Esophagus squamous epithelium (tissue), 5 donors: ENCODE measurements at regions not wholly inside any gene's neighbourhood (a gene's known extent, or its start where the extent isn't known, plus 50 kb on each side); places are given as distances from the start of the nearest gene placed in this dataset.

Source experiments
- DNase-seq: peaks from one replicate; lab custom pipeline; 2025; lab: John Stamatoyannopoulos, UW
- H3K27ac ChIP-seq, 4 donors: fragments of 200-600 bp; sonication (generic); one replicate each; pipeline ENCODE4 v1.5.1; 2016 to 2019; ENCODE audit warnings: mild to moderate bottlenecking in 1 of 4
- H3K27me3 ChIP-seq, 4 donors: fragments of 200-600 bp; sonication (generic); 1 replicate in 3 of 4; 2 replicates in 1 of 4; pipeline versions ENCODE4 v1.5.1 to v1.6.0; 2017 to 2021; ENCODE audit warnings: antibody characterized with exemption in 1 of 4
- H3K36me3 ChIP-seq, 3 donors: fragments of 200-600 bp; sonication (generic); one replicate each; pipeline ENCODE4 v1.5.1; 2016 to 2019
- H3K4me1 ChIP-seq, 3 donors: fragments of 200-600 bp; sonication (generic); one replicate each; pipeline ENCODE4 v1.5.1; 2017 to 2019
- H3K4me3 ChIP-seq, 4 donors: fragments of 200-600 bp; sonication (generic); 1 replicate in 3 of 4; 2 replicates in 1 of 4; pipeline ENCODE4 v1.5.1; 2016 to 2019; ENCODE audit warnings: mild to moderate bottlenecking in 2 of 4, moderate library complexity in 1 of 4
- H3K9me3 ChIP-seq, 3 donors: fragments of 200-600 bp; sonication (generic); one replicate each; pipeline ENCODE4 v1.5.1; 2016 to 2019
- POLR2A ChIP-seq, 4 donors: fragments of 450-650 bp; IDR thresholded peaks; one replicate each; pipeline ENCODE4 v1.6.1; 2017; ENCODE audit warnings: antibody characterized with exemption in 4 of 4, mild to moderate bottlenecking in 4 of 4, moderate library complexity in 3 of 4
- WGBS, 2 donors: methylation state at CpG; one replicate each; pipeline ENCODE4 v1.1.5; 2018; 5-methylcytosine and 5-hydroxymethylcytosine counted together
- intact Hi-C: fragments of 100-400 bp; cut with DNase I; formaldehyde crosslinking; loops from one replicate; pipeline ENCODE4 v1.15.0; 2022
- TF ChIP-seq, protein P1 (sequence below), 6 experiments: fragments of 450-650 bp in 4 of 6; fragments of 200-600 bp in 2 of 6; sonication (generic) in 2 of 6; IDR thresholded peaks; one replicate each; pipeline ENCODE4 v1.5.1; 2016 to 2019; ENCODE audit warnings: antibody characterized with exemption in 6 of 6, mild to moderate bottlenecking in 4 of 6, moderate library complexity in 4 of 6
- donor health status: DM: yes; HTN: yes; CAD: no.

- H3K36me3 ChIP-seq = no peaks in the 10 kb centered on the region
- TF ChIP-seq, protein P1, sequence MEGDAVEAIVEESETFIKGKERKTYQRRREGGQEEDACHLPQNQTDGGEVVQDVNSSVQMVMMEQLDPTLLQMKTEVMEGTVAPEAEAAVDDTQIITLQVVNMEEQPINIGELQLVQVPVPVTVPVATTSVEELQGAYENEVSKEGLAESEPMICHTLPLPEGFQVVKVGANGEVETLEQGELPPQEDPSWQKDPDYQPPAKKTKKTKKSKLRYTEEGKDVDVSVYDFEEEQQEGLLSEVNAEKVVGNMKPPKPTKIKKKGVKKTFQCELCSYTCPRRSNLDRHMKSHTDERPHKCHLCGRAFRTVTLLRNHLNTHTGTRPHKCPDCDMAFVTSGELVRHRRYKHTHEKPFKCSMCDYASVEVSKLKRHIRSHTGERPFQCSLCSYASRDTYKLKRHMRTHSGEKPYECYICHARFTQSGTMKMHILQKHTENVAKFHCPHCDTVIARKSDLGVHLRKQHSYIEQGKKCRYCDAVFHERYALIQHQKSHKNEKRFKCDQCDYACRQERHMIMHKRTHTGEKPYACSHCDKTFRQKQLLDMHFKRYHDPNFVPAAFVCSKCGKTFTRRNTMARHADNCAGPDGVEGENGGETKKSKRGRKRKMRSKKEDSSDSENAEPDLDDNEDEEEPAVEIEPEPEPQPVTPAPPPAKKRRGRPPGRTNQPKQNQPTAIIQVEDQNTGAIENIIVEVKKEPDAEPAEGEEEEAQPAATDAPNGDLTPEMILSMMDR (IDR thresholded peaks at IDR 0.05) = no peak
- no peak for TF ChIP-seq POLR2A (IDR thresholded peaks at IDR 0.05)
These were observed 235.0 kb upstream of the HNMT start for GRCh38 chr2:137729305-137729704.

DNA sequence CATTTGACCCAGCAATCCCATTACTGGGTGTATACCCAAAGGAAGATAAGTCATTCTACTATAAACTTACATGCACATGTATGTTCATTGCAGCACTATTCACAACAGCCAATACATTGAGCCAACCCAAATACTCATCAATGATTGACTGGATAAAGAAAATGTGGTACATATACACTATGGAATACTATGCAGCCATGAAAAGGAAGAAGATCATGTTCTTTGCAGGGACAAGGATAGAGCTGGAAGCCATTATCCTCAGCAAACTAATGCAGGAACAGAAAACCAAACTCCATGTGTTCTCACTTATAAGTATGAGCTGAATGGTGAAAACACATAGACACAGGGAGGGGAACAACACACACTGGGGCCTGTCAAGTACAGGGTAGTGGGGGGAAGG is 226.7 kb upstream of the HNMT start:
- intact Hi-C loops = no loop called here
- no peak overlapping the region for H3K27ac ChIP-seq
- no peak for TF ChIP-seq POLR2A (IDR thresholded peaks at IDR 0.05)
- TF ChIP-seq, protein P1 (IDR thresholded peaks at IDR 0.05) = no peak

More at GRCh38 chr2:137729305-137729704, 235.0 kb upstream of the HNMT start:
- no peak for DNase-seq
- Histone ChIP-seq H3K27ac (no peak overlapping the region), H3K9me3 (no peaks in the 10 kb centered on the region), H3K4me3 (no peak overlapping the region), H3K27me3 (no peaks in the 10 kb centered on the region), H3K4me1 (no peaks in the 10 kb centered on the region)
- intact Hi-C loops = no loop called here
- WGBS, 2 donors = 27 to 58% methylated on average over 3 of the region's 3 CpGs

DNA sequence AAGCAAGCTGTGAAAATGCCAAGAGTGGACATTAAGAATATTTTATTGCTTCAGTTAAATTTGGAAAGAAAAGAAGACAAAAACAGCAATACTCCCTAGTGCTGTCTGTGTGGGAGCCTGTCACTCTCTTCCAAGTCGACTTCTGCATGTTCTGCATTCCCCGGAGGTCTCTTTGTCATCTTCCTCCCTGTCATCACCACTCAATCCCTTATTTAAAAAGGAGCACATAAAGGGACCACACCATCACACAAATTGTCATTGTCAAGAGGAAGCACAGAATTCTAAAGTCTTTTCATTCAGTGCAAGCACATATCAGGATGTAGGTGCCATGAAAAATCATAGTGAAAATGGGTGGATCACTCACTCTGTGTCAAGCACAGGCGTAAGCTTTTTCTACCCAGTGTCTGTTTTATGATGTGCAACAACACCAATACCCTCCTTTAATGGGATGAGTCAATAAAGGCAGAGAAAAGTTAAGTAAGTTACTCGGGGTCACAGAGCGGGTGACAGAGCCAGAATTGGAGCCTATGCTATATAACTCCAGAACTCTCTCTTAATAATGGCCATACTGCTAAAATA is 222.4 kb upstream of the HNMT start:
- Histone ChIP-seq H3K27me3 (no peaks in the 10 kb centered on the region), H3K27ac (no peak overlapping the region), H3K4me3 (no peak overlapping the region), H3K36me3 (no peaks in the 10 kb centered on the region), H3K9me3 (no peaks in the 10 kb centered on the region), H3K4me1 (no peaks in the 10 kb centered on the region)
- no peak for DNase-seq
- intact Hi-C loops = no loop called here
- 77 to 84% methylated on average over 5 of the region's 5 CpGs for WGBS, 2 donors
- TF ChIP-seq, protein P1 (IDR thresholded peaks at IDR 0.05) = no peak
- TF ChIP-seq POLR2A (IDR thresholded peaks at IDR 0.05) = no peak

More for the DNA sequence above, 226.7 kb upstream of the HNMT start:
- no peak for DNase-seq
- Histone ChIP-seq H3K4me3 (no peak overlapping the region), H3K27me3 (no peaks in the 10 kb centered on the region), H3K36me3 (no peaks in the 10 kb centered on the region), H3K4me1 (no peaks in the 10 kb centered on the region), H3K9me3 (no peaks in the 10 kb centered on the region)

GRCh38 chr2:137747509-137747908 is 216.8 kb upstream of the HNMT start:
- Histone ChIP-seq H3K27me3 (no peaks in the 10 kb centered on the region), H3K27ac (no peak overlapping the region), H3K36me3 (no peaks in the 10 kb centered on the region), H3K9me3 (no peaks in the 10 kb centered on the region), H3K4me1 (no peaks in the 10 kb centered on the region), H3K4me3 (no peak overlapping the region)
- intact Hi-C loops = no loop called here
- no peak for DNase-seq
- no peak for TF ChIP-seq POLR2A (IDR thresholded peaks at IDR 0.05)
- TF ChIP-seq, protein P1 (IDR thresholded peaks at IDR 0.05) = no peak

- H3K4me1 ChIP-seq = no peaks in the 10 kb centered on the region
- DNase-seq = no peak
- 58 to 59% methylated on average over 3 of the region's 3 CpGs for WGBS, 2 donors
- no peaks in the 10 kb centered on the region for H3K27me3 ChIP-seq
- TF ChIP-seq POLR2A (IDR thresholded peaks at IDR 0.05) = no peak
- TF ChIP-seq, protein P1 (IDR thresholded peaks at IDR 0.05) = no peak
- H3K36me3 ChIP-seq = no peaks in the 10 kb centered on the region
- no peak overlapping the region for H3K4me3 ChIP-seq
- no peaks in the 10 kb centered on the region for H3K9me3 ChIP-seq
- intact Hi-C loops = no loop called here
- no peak overlapping the region for H3K27ac ChIP-seq
These were observed 215.7 kb upstream of the HNMT start for GRCh38 chr2:137748533-137748932.
